ENCODE measurements at regions not wholly inside any gene's neighbourhood (a gene's known extent, or its start where the extent isn't known, plus 50 kb on each side); places are given as distances from the start of the nearest gene placed in this dataset.
"Not testable (repeated sequence)": the region's sequence is repeated elsewhere in the genome, so short reads cannot be mapped to it uniquely, and the experiment has no call there.

DNA sequence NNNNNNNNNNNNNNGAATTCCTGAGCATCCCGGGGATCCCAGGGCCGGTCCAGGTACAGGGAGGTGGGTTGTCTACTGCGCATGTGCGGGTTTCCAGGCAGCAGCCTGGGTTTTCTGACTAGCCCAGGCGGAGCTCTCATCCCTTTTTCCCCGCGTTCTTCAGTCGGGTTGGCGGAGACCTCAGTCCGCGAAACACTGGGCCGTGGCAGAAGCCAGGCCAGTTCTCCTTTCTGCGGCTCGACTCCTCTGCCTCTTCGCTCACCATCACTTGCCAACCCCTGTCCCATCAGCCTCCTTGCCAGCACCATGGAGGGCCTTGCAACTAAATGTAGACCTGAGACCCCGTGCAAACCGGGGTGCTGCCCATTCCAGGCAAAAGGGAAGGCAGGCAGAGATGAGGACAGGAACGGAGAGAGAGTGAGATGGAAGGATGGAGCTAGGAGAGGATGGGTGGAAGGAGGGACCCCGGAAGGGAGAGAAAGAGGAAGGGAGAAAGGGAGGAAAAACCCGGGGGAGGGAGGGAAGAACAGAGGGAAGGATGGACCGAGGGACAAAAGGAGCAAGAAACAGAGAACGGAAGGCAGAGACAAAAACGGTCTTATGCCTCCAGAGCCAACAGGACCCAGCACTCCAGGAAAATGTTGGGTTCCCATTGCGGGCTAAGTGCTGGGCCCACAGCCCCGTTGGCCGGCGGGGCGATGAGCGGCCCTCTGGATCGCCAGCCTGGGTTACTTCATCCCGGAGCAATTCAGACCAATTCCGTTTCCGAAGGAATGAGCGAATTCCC lies 445.4 kb upstream of the DEFB115 start:
- Histone ChIP-seq H3K36me3 (ENCODE audit: control insufficient read depth, insufficient read depth, low read length) (no peaks in the 10 kb centered on the region), H3K9me3 (ENCODE audit: control insufficient read depth, insufficient read depth, low read depth, low read length) (no peaks in the 10 kb centered on the region), H4K20me1 (ENCODE audit: control insufficient read depth, extremely low read depth, insufficient read depth, low read length) (no peaks in the 10 kb centered on the region), H3K4me2 (ENCODE audit: extremely low read depth, insufficient read depth, low read length) (no peak overlapping the region), H3K27me3 (ENCODE audit: control insufficient read depth, insufficient read depth, low read length) (no peaks in the 10 kb centered on the region), H3K79me2 (ENCODE audit: control insufficient read depth, insufficient read depth, low read length) (no peaks in the 10 kb centered on the region), H3K27ac (ENCODE audit: insufficient read depth, low read length) (no peak overlapping the region), H2AFZ (ENCODE audit: low read length) (no peak overlapping the region), H3K9ac (ENCODE audit: insufficient read depth, low read length) (no peak overlapping the region), H3K4me3 (replicated peaks in 1 of 4; ENCODE audit: control extremely low read depth in 1 of 4, insufficient read depth in 1 of 4, low read depth in 3 of 4, low read length in 4 of 4) (peak overlapping the region in 2 of 4 experiments; percentile 32 to 42), H3K4me1 (ENCODE audit: control insufficient read depth, extremely low read depth, insufficient read depth, low read length) (no peaks in the 10 kb centered on the region)
- DNase-seq (ENCODE audit: low read depth in 2 of 2), result peak; percentile 49 to 53
- TF ChIP-seq, protein P1, sequence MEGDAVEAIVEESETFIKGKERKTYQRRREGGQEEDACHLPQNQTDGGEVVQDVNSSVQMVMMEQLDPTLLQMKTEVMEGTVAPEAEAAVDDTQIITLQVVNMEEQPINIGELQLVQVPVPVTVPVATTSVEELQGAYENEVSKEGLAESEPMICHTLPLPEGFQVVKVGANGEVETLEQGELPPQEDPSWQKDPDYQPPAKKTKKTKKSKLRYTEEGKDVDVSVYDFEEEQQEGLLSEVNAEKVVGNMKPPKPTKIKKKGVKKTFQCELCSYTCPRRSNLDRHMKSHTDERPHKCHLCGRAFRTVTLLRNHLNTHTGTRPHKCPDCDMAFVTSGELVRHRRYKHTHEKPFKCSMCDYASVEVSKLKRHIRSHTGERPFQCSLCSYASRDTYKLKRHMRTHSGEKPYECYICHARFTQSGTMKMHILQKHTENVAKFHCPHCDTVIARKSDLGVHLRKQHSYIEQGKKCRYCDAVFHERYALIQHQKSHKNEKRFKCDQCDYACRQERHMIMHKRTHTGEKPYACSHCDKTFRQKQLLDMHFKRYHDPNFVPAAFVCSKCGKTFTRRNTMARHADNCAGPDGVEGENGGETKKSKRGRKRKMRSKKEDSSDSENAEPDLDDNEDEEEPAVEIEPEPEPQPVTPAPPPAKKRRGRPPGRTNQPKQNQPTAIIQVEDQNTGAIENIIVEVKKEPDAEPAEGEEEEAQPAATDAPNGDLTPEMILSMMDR (conservative IDR thresholded peaks at IDR 0.05 in 1 of 2, IDR thresholded peaks at IDR 0.05 in 1 of 2; ENCODE audit: low read depth in 1 of 2, low read length in 2 of 2), result no peak
- no peak for TF ChIP-seq EZH2 (IDR thresholded peaks at IDR 0.05; ENCODE audit: low read length, missing control alignments)

DNA sequence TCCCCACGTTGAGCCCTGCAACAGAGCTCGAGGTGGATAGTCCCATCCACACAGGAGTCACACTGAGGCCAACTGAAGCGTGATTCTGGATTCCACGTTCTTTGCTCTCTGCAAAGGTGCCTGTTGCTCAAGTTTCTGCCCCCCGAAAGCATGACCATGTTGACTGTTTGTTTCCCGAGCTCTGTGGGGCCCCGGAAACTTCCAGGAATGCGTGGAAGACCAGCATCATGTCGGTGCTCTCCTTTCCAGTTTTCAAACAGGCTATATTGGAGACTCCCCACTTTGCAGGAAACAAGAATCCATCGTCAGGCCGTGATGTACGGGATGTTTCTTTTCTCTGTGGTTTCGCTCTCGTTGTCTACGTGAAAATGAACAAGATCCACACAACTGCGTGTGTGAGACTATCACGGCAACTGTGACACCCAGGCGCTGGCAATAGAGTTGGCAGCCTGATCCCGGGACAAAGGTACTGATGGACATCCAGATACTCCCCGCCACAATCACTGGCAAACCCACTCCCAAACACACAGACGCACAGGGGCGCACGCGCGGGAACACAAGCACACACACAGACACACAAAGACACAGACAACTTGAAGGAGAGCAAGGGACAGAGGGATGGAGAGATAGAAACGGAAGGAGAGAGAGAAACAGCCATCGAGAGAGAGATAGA lies 444.6 kb upstream of the DEFB115 start:
- no peaks in the 10 kb centered on the region for H3K79me2 ChIP-seq (ENCODE audit: control insufficient read depth, insufficient read depth, low read length)
- no peak overlapping the region for H3K27ac ChIP-seq (ENCODE audit: insufficient read depth, low read length)
- TF ChIP-seq, protein P1 (conservative IDR thresholded peaks at IDR 0.05 in 1 of 2, IDR thresholded peaks at IDR 0.05 in 1 of 2; ENCODE audit: low read depth in 1 of 2, low read length in 2 of 2), result no peak
- no peak for TF ChIP-seq EZH2 (IDR thresholded peaks at IDR 0.05; ENCODE audit: low read length, missing control alignments)
- no peak overlapping the region for H3K4me3 ChIP-seq (replicated peaks in 1 of 4; ENCODE audit: control extremely low read depth in 1 of 4, insufficient read depth in 1 of 4, low read depth in 3 of 4, low read length in 4 of 4)
- H3K27me3 ChIP-seq (ENCODE audit: control insufficient read depth, insufficient read depth, low read length), result no peaks in the 10 kb centered on the region
- H3K36me3 ChIP-seq (ENCODE audit: control insufficient read depth, insufficient read depth, low read length), result no peaks in the 10 kb centered on the region
- no peaks in the 10 kb centered on the region for H3K9me3 ChIP-seq (ENCODE audit: control insufficient read depth, insufficient read depth, low read depth, low read length)
- no peak overlapping the region for H2AFZ ChIP-seq (ENCODE audit: low read length)
- no peak overlapping the region for H3K9ac ChIP-seq (ENCODE audit: insufficient read depth, low read length)
- H3K4me2 ChIP-seq (ENCODE audit: extremely low read depth, insufficient read depth, low read length), result no peak overlapping the region
- H3K4me1 ChIP-seq (ENCODE audit: control insufficient read depth, extremely low read depth, insufficient read depth, low read length), result no peaks in the 10 kb centered on the region
- H4K20me1 ChIP-seq (ENCODE audit: control insufficient read depth, extremely low read depth, insufficient read depth, low read length), result no peaks in the 10 kb centered on the region
- DNase-seq (ENCODE audit: low read depth in 2 of 2), result no peak

DNA sequence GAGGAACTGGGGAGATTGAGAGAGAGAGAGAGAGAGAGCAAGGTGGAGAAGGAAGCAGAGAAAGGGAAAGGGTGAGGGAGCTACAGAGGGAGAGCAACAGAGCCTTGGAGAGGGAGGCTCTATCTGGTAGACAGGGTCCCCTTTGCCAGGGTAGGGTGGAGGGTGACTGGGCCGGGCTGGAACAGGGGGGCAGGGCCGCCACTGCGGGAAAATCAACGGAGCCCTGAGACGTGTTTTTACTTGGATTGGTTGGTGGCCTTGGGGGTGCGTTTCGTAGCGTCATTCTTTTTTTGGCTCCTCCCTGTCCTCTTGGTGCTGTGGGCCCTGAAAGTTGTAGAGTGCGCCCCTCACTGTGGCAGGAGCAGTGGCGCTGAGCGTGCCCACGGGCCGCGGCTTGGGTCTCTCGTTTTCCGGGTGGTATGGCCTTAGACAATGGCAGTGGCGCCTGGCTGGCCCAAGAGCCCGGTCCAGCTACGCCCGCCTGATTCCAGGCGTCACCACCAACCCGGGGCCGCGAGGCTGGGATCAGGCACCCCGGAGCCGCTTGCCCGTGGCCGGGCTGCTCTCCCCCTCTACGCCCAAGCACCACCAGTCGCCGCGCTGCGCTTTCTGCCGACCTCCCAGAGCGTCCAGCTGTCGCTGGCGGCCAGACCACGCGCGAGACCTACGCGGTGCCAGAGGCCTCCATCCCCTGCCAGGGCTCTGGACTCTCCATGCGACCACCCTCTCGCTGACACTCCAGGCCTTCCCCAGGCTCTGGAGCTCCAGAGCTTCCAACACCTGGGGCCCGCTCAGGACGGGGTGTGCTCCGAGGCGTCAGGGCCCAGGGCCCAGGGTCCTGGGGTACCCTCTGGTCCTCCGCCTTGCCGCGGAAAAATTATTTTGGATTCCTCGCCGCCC lies 443.8 kb upstream of the DEFB115 start:
- not testable (repeated sequence) for H3K4me2 ChIP-seq (ENCODE audit: extremely low read depth, insufficient read depth, low read length); DNase-seq (ENCODE audit: low read depth in 2 of 2); H4K20me1 ChIP-seq (ENCODE audit: control insufficient read depth, extremely low read depth, insufficient read depth, low read length); H3K9me3 ChIP-seq (ENCODE audit: control insufficient read depth, insufficient read depth, low read depth, low read length); H3K4me3 ChIP-seq (replicated peaks in 1 of 4; ENCODE audit: control extremely low read depth in 1 of 4, insufficient read depth in 1 of 4, low read depth in 3 of 4, low read length in 4 of 4); H3K4me1 ChIP-seq (ENCODE audit: control insufficient read depth, extremely low read depth, insufficient read depth, low read length); H3K27me3 ChIP-seq (ENCODE audit: control insufficient read depth, insufficient read depth, low read length); H3K79me2 ChIP-seq (ENCODE audit: control insufficient read depth, insufficient read depth, low read length); H2AFZ ChIP-seq (ENCODE audit: low read length); H3K27ac ChIP-seq (ENCODE audit: insufficient read depth, low read length); H3K9ac ChIP-seq (ENCODE audit: insufficient read depth, low read length); H3K36me3 ChIP-seq (ENCODE audit: control insufficient read depth, insufficient read depth, low read length)

DNA sequence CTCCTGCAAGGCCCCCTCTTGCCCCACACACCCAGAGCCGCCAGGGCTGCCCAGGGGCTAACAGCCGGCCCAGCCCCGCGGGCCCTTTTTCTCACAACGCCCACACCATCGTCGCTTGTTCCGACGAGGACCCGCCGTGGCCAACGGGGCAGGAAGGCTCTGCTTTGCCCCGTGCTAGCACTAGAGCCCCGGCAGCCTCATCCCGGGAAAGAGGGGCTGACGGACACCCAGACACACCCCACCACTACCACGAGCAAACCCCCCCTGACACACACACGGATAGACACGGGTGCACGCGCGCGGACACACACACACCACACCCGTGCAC lies 443.2 kb upstream of the DEFB115 start:
- H3K27me3 ChIP-seq (ENCODE audit: control insufficient read depth, insufficient read depth, low read length); H3K4me1 ChIP-seq (ENCODE audit: control insufficient read depth, extremely low read depth, insufficient read depth, low read length); H3K4me2 ChIP-seq (ENCODE audit: extremely low read depth, insufficient read depth, low read length); H3K36me3 ChIP-seq (ENCODE audit: control insufficient read depth, insufficient read depth, low read length); H3K79me2 ChIP-seq (ENCODE audit: control insufficient read depth, insufficient read depth, low read length); H3K9ac ChIP-seq (ENCODE audit: insufficient read depth, low read length); DNase-seq (ENCODE audit: low read depth in 2 of 2); H3K27ac ChIP-seq (ENCODE audit: insufficient read depth, low read length); H4K20me1 ChIP-seq (ENCODE audit: control insufficient read depth, extremely low read depth, insufficient read depth, low read length); H3K4me3 ChIP-seq (replicated peaks in 1 of 4; ENCODE audit: control extremely low read depth in 1 of 4, insufficient read depth in 1 of 4, low read depth in 3 of 4, low read length in 4 of 4); H3K9me3 ChIP-seq (ENCODE audit: control insufficient read depth, insufficient read depth, low read depth, low read length); H2AFZ ChIP-seq (ENCODE audit: low read length): not testable (repeated sequence)

DNA sequence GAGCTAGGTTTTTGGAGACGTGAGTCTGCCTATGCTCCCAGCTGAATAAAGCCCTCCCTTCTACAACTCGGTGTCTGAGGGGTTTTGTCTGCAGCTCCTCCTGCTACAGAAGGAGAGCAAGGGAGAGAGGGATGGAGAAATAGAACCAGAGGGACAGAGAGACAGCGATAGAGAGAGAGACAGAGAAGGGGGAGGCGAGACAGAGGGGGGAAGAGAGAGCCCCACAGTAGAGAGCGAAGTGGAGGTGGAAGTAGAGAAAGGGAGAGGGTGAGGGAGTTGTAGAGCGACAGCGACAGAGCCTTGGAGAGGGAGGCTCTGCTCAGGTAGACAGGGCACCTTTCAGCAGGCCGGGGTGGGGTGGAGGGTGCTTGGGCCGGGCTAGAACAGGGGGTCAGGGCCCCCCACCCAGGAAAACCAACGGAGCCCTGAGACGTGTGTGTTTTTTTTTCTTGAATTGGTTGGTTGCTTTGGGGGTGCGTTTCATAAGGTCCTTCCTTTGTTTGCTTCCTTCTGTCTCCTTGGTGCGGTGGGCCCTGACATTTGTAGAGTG lies 442.4 kb upstream of the DEFB115 start:
- not testable (repeated sequence) for H3K79me2 ChIP-seq (ENCODE audit: control insufficient read depth, insufficient read depth, low read length); H3K4me2 ChIP-seq (ENCODE audit: extremely low read depth, insufficient read depth, low read length); DNase-seq (ENCODE audit: low read depth in 2 of 2); H3K9me3 ChIP-seq (ENCODE audit: control insufficient read depth, insufficient read depth, low read depth, low read length); H3K4me1 ChIP-seq (ENCODE audit: control insufficient read depth, extremely low read depth, insufficient read depth, low read length); H2AFZ ChIP-seq (ENCODE audit: low read length); H3K4me3 ChIP-seq (replicated peaks in 1 of 4; ENCODE audit: control extremely low read depth in 1 of 4, insufficient read depth in 1 of 4, low read depth in 3 of 4, low read length in 4 of 4); H3K27me3 ChIP-seq (ENCODE audit: control insufficient read depth, insufficient read depth, low read length); H3K9ac ChIP-seq (ENCODE audit: insufficient read depth, low read length); H4K20me1 ChIP-seq (ENCODE audit: control insufficient read depth, extremely low read depth, insufficient read depth, low read length); H3K36me3 ChIP-seq (ENCODE audit: control insufficient read depth, insufficient read depth, low read length); H3K27ac ChIP-seq (ENCODE audit: insufficient read depth, low read length)

Measured in fibroblast of lung (primary cell).